GM18909 (cell line): ENCODE measurements at regions not wholly inside any gene's neighbourhood (a gene's known extent, or its start where the extent isn't known, plus 50 kb on each side); places are given as distances from the start of the nearest gene placed in this dataset.
"Not testable (repeated sequence)": the region's sequence is repeated elsewhere in the genome, so short reads cannot be mapped to it uniquely, and the experiment has no call there.

Experiments
- ATAC-seq: cut with Tn5 transposase; IDR thresholded peaks from one replicate; pipeline ENCODE4 v1.9.1; 2021; ENCODE audit warnings: mild to moderate bottlenecking; ENCODE audit not compliant: unreplicated experiment, poor library complexity

GRCh38 chrX:138240266-138240665, 471.3 kb downstream of the FGF13 start:
- ATAC-seq = no peak

GRCh38 chrX:138254001-138254400, 457.5 kb downstream of the FGF13 start:
- ATAC-seq = no peak

- ATAC-seq = no peak
Observed at GRCh38 chrX:138255373-138255772, 456.1 kb downstream of the FGF13 start.

GRCh38 chrX:138264095-138264494, 447.4 kb downstream of the FGF13 start:
- not testable (repeated sequence) for ATAC-seq

- ATAC-seq = no peak
Observed at GRCh38 chrX:138270931-138271330, 440.6 kb downstream of the FGF13 start.

- ATAC-seq = not testable (repeated sequence)
Observed at GRCh38 chrX:138282598-138283150, 428.8 kb downstream of the FGF13 start.

GRCh38 chrX:138287205-138287877, 424.2 kb downstream of the FGF13 start:
- no peak for ATAC-seq

GRCh38 chrX:138294951-138295350, 416.6 kb downstream of the FGF13 start:
- no peak for ATAC-seq

GRCh38 chrX:138298268-138298667, 413.2 kb downstream of the FGF13 start:
- ATAC-seq = no peak

- no peak for ATAC-seq
Observed at GRCh38 chrX:138345801-138346200, 365.7 kb downstream of the FGF13 start.

GRCh38 chrX:138349351-138349750, 362.2 kb downstream of the FGF13 start:
- no peak for ATAC-seq

- no peak for ATAC-seq
Observed at GRCh38 chrX:138378876-138379275, 332.6 kb downstream of the FGF13 start.

- ATAC-seq = no peak
Observed at GRCh38 chrX:138408101-138408500, 303.4 kb downstream of the FGF13 start.

- no peak for ATAC-seq
Observed at GRCh38 chrX:138411048-138411447, 300.5 kb downstream of the FGF13 start.
